GM12874 (cell line): ENCODE measurements at regions not wholly inside any gene's neighbourhood (a gene's known extent, or its start where the extent isn't known, plus 50 kb on each side); places are given as distances from the start of the nearest gene placed in this dataset.

ENCODE experiments used
- CTCF ChIP-seq: IDR thresholded peaks from 2 replicates; pipeline ENCODE4 v1.5.1; 2011; ENCODE audit warnings: low read depth, mild to moderate bottlenecking, control low read depth, low read length, moderate library complexity; ENCODE audit not compliant: insufficient read depth

GRCh38 chr4:111466811-111467604 is 678.2 kb upstream of the FAM241A start:
- TF ChIP-seq CTCF = no peak

DNA sequence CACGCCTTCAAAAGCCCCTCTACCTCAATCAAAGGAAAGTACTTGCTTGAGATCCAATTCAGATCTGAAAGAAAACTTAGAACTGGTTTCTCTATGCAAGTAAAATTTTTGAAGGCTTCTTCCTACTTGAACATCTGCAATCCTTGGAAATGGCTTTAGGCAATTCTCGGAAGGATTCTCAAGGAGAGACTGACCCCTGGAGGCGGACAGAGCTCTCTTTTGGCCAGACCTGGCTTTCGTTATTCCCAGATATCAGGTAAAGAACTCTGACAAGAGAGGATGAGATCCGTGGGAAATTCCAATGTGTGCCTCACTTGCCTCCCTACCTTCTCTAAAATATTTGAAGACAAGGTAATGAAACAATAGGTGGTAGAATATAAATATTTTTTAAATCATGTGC is 670.3 kb upstream of the FAM241A start:
- no peak for TF ChIP-seq CTCF

DNA sequence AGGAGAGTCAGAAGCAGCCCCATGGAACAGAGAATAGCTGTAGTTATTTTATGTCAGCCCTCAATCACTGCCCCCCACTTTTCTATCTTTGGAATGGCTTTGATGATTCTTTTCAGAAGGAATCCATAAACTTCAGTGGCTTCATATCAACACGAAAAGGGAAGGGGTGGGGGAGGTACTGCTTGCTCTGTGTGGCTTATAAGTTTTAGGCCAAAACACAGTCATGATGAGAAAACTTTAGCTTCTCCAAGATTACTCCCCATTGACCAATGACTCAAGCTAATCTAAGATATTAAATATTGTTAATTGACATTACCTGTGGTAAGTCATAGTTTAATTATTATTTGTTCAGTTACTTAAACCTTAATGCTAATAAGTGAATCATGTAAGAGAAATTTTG is 669.6 kb upstream of the FAM241A start:
- TF ChIP-seq CTCF = no peak

DNA sequence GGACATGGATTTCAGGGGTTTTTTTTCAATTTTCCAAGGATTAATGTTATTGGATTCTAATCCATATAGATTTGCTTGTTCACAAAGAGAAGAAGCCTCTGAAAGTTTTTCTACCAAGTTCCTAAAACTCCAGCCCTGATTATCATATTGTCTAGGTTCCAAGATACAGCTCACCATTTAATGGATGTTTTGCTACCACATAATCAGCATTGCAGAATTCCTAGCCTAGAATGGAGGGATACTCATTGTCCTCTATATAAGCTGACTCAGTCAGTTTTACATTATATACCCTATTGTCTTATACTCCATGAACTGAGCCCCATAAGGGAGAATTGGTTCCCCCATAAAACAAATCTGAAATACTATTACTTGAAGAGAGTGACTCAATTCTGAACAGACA is 664.7 kb upstream of the FAM241A start:
- no peak for TF ChIP-seq CTCF

DNA sequence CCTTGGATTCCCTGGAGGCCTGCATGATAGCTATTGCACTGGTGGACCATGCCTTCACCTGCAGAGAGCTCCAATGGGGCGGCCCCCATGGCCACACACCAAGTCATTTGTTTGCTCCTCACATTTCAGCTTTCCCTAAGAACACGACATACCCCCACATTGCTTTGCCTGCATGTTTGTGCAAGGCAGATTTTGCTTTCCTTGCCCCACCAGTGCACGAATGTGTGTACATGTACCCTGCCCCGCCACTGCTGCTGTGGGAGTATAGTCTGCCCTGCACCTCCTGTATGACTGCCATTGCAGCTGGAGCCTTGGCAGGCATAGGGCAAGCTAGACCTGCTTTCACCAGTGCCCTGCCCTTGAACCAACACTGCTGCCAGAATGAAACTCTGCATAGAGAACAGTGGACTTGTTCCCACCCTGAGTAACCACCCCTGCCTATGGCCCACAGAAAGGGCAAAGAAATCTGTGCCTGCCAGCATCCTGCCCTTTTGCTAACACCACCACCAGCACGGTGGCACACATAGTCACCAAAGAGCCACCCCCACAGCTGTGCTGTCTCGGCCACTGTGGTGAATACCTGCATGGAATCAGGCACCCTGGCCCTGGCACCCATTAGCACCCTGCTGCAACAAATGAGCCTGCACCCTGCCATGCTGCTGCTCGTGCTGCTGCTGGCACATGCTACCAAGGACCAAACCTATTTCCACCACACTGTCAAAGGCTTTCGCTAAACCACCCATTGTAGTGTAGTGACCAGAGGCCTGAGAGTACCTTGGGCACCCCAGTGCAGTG is 661.7 kb upstream of the FAM241A start:
- no peak for TF ChIP-seq CTCF

DNA sequence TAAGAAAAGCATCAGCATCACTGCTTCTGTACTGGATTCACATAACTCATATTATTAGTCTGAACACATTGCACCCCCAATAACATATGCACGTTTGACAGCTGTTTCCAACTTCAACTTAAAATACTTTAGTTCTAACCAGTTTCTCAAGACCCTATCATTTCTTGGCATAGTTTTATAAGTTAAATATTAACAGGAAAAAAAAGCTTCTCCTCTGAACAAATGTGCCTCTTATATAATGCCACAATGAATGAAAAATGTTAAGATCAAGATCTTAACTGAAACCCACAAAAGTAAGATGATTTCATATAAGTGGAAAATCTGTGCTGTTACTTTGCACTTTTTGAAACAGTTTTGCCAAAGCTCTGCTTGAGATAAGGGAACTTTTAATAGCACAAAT is 652.8 kb upstream of the FAM241A start:
- no peak for TF ChIP-seq CTCF

DNA sequence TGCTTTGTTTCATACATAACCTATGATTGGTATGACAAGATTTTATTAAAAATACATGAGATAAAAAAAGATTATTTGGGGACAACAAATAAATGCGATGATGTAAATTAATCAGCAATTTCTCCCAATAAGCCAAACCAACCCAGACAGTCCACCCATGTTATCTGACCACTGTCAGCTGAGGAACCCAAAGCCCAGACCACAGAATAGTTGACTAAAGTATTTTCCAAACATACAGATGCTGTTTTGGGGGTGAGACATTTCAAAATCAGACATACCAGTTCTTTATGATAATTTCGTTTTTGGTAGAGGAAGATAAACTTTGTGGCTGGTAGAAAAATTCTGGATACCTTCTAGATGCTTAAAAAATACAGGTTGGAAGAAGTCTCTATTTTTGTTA is 650.8 kb upstream of the FAM241A start:
- TF ChIP-seq CTCF = no peak
